NCI-H2227 (cell line): ENCODE measurements at regions not wholly inside any gene's neighbourhood (a gene's known extent, or its start where the extent isn't known, plus 50 kb on each side); places are given as distances from the start of the nearest gene placed in this dataset.

Source experiments
- DNase-seq: peaks from one replicate; lab custom pipeline; 2025; ENCODE audit not compliant: unreplicated experiment; lab: John Stamatoyannopoulos, UW

DNA sequence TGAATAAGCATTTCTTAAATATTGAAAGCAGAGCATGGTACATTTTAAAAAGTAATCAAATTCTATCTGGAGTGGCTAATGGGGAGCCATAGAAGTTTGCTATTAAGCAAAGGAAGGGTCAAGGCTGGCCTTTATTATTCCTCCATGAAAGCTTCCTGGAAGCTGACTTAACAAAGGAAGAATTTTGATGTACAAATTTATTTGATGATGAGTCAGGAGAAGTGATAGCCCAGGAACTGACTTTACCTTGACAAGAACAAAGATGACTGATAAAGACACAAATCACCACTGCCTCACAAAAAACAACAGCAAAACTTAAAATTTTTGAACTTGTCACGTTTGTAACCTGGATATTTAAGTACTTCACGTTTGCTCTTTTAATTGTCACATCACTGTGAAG lies 872.1 kb downstream of the PCDH7 start:
- no peak for DNase-seq

DNA sequence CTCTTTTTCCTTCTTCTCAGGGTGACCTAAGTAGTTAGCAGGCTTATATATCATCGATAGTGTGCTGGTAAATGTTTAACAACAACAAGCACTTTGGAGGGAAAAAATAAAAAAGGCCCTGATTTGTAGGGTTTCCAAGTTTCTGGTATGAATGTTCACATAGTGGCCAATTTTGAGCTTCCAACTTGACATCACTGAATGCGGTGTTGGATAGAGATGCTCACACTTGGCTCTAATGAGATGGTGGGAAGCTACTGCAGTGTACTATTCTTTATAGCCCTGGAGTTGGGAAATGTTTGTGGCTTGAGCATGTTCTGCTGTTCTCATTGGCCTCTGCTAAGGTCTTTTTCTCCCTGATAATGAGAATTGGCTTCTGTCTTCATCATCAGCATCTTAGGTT lies 875.3 kb downstream of the PCDH7 start:
- no peak for DNase-seq

DNA sequence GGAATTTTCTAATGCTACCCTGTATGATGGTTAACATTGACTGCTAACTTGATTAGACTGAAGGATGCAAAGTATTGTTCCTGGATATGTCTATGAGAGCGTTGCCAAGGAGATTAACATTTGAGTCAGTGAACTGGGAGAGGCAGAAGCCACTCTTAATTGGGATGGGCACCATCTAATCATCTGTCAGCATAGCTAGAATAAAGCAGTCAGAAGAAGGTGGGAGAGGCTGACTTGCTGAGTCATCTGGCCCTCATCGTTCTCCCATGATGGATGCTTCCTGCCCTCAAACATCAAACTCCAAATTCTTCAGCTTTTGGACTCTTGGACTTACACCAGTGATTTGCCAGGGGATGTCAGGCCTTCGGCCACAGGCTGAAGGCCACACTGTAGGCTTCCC lies 878.5 kb downstream of the PCDH7 start:
- DNase-seq: no peak

DNA sequence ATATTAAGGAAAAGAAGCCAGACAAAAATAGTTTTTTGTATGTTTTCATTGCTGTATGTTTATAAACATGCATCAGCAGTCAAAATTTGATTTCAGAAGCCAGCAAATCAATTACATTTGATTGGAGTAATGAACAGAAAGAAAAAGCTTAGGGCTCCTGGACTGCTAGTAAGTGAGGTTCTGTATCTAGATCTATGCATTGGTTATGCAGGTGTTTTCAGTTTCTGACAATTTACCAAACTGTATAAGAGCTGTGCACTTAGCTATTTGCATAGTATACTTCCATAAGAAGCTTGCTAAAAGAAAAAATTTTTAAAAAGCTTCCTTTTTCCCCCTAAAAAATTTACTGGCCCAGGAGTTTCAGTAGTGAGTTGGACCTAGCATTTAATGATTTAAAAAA lies 881.6 kb downstream of the PCDH7 start:
- DNase-seq: no peak

DNA sequence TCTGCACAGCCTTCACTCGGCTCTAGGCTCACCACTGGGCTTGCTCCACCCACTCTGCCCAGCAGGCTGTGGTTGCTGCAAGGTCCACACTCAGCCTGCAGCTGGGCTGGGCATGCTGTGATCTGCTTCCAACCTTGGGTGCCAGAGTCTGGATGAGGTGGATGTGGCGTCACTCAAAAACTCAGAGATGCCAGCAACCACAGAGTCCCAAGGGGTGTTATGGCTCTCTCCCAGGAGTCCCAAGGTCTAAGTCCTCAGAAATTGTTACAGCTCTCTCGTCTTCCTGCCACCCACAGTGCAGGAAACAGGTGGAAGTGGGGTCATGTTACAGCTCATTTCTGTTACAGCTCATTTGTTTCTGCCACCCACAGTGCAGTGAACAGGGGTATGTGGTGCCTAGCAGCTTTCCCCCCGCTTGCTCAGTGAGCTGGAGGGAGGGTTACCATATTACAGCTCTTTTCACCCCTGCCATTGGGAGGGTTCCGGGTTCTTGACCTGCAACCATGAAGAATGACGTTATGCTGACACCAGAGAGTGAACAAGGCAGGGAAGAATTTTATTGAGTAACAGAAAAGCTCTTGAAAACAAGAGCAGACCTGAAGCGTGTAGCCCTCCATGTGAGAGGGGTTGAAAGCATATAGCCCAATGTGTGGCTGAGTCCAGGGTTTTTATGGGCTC lies 893.9 kb downstream of the PCDH7 start:
- DNase-seq: no peak

DNA sequence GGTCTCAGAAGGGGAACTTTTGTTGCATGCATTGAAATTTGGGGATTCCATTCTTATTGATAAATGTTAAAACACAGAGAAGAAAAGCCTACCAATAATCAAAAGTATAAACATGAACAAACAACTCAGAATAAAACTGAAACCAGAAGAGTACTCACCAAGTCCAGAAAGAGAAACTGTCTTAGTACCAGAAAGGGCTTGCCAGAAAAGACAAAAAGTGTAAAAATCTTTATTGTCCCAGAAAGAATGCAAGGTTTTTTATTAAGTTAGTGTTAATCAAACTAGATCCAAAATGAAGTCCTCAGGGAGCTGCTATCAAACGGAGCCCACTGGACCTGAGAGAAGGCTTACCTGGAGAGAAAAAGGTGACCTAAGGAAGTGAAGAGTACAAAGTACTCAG lies 897.5 kb downstream of the PCDH7 start:
- no peak for DNase-seq

DNA sequence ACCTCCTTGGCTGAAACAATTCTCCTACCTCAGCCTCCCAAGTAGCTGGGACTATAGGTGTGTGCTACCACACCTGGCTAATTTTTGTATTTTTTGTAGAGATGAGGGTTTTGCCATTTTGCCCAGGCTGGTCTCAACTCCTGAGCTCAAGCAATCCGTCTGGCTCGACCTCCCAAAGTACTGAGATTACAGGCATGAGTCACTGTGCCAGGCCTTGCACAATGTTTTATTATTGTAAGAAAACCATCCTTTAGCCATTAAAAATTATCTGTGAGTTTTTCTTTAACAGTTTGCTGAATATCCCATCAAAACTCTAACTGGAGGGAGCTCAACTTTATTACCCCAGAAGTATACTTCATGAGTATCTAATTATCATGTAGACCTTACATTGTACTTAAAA lies 900.3 kb downstream of the PCDH7 start:
- no peak for DNase-seq

DNA sequence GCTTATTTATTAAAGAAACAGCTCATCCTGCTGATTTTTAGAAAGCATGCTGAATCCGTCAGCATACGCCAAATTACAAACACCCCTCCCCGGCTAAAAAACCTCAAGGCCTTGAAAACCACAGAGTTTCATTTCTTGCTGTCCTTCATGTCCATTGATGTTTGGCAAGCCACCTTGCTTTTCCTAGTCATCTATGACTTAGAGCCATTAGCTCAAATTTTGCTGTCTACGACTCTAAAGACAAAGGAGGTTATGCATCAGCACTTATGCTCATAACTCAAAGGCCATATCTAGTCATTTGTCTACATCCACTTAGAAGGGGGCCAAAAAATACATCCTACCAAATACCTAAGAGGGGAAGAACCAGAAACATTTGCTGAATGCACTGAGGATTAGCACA lies 925.1 kb downstream of the PCDH7 start:
- no peak for DNase-seq

DNA sequence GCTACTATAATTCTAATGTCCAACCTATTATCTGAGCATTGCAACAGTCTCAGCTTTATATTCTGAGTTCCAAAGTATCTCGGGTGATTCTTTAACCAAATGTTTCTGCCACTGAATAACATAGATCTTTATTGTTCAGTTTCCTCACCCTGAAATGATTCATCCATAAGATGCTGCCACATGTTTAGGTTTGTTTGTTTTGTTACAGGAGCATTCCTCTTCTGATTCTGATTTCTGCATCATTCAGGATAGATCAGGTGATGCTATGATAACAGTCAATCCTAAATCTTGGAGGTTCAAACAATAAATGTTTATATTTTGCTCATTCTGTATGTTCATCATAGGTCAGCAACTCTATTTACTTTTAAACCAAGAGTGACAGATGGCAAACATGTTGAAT lies 927.6 kb downstream of the PCDH7 start:
- no peak for DNase-seq

DNA sequence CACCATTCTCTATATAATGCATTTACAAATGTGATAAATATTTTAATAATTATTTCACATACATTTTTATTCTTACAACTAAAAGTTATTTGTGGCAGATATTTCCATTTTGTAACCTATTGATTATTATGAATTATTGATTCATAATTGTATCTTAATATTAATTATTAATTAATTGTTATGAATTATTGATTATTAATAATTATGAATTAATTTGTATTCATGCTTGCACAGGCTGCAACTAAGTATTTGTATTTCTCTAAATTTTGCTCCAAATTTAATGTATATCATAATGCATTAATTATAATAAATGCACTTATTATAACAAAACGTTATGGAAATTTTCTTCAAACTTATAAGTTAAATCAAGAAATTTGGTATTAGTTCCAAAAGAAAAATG lies 929.7 kb downstream of the PCDH7 start:
- no peak for DNase-seq

DNA sequence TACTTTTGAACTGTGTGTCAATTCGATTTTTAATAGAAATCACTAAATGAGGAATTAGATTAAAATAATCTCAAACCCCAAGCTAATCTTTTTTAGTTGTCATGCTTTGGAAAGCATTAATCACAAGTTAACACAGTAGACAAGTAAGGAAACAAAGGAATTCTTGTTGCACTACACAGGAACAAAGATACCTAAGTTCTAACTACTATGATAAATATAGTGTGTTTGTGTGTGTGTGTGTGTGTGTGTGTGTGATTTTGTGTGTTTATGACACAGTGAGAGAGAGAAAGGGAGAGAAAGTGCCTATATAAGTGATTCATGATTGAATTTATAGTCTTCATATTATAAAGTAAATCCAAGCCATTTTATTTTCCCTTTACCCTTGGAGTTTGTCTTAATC lies 931.4 kb downstream of the PCDH7 start:
- no peak for DNase-seq

DNA sequence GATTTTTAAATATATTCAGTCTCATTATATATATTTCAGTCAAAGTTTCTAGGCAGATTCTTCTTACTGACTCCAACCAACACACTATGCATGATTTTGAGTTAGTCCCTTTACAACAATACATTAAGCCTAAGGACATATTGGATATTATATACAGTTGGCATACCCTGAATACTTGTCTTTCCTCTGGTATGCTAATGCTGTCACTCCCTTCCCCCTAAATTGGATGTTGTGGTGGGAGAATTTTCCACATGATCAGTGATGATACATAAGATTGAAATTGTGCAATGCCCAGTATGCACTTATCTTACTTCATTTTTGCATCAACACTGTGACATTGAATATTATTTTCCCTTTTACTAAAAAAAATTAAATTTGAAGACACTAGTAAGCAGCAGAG lies 935.2 kb downstream of the PCDH7 start:
- no peak for DNase-seq

DNA sequence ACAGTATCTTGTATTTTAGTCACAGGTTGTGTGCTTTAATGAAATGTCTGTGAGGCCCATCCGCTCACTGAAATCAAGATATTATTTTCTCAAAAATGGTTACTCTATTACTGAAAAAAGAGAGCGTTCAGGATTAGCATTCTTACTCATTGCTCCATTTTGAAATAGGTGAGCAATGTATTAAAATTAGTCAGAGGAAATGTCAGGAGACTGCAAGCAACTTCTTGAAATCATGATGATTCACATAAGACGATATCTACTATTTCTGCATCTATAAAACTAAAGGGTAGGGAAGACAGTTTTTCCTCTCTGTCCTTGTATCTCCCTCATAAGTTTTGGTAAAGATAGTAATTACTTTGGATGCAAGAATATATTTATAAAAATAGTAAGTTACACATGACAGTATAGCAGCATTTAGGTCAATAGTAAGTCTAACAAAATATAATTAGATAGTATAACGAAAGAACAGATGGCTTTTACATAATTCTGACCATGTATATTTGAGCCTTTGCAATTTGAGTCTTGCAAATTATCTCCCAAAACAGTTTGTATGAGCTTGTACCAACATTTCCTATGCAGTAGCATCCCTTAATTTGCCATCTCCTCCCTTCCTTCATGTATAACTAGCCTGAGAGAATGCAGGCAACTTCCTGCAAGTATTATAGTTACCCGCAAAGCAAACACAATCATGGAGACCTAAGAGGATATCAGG lies 937.8 kb downstream of the PCDH7 start:
- no peak for DNase-seq

DNA sequence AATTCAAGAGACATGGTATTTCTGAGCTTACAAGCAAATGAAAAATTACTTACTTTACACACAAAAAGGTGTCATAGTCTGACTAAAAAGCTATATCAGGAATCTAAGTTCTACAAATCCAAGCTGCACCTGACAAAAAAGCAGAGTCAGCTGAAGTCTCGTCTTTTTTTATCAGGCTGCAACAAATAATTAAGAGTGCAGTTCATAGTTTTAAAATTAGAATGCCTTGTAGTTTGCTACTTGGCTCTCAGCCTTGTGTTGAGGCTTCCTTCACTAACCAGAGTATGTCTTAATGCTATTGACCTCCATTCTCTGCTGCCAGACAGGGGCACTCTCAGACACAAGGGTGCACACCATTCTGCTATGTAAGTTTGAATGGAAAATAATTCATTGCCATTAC lies 940.7 kb downstream of the PCDH7 start:
- DNase-seq: no peak

DNA sequence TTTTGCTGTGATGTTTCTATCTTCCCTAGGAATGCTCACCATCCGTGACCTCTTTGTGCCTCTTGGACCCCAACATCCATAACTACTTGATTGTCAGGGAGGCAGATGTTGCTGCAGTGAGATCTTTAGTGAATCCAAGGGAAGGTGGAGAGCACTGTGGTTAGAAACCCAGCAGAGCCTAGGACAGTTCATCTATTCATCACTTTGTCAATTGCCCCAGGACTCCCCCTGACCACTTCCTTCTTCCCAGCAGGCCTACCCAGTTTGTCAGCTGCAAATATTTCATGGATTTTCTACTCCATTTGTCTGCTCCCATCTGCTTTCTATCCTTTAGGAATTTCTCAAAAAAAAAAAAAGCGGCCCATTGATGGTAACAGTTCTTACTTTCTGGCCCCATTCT lies 942.8 kb downstream of the PCDH7 start:
- no peak for DNase-seq

DNA sequence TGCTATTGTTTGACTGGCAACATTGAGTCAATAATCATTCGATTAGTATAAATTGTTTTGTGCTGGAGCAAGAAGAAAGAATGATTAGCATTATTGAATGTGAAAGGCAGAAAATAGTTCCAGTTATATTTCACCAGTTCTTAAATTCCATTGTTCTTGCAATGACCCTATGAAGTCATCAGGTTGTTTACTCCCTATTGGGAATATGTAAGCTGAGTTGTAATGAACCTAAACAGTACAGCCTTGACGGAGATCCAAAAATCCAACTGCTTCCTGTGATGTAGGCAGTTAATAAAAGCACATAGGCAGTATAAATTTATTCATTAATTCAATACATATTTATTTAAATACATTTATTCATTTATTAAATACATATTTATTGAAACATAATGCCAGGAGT lies 947.5 kb downstream of the PCDH7 start:
- no peak for DNase-seq

DNA sequence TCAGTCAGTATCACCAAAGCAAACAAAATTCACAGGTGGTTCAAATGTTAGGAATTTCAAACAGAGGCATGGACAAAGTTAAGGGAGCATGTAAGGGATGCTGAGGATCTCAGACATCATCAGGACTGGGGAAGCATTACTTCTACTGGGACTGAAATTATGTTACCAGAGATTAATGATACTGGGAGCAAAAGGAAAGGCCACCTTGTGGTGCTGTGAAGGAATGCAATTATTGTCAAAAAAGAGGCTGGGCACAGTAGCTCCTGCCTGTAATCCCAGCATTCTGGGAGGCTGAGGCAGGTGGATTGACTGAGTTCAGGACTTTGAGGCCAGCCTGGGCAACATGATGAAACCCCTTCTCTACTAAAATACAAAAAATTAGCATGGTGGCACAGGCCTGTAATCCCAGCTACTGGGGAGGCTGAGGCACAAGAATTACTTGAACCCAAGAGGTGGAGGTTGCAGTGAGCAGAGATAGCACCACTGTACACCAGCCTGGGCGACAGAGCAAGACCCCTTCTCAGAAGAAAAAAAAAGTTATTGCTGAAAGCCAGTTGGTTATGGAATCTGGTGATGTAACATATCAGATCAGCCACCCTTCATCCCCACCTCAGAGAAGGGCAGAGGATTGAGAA lies 954.3 kb downstream of the PCDH7 start:
- DNase-seq: no peak

DNA sequence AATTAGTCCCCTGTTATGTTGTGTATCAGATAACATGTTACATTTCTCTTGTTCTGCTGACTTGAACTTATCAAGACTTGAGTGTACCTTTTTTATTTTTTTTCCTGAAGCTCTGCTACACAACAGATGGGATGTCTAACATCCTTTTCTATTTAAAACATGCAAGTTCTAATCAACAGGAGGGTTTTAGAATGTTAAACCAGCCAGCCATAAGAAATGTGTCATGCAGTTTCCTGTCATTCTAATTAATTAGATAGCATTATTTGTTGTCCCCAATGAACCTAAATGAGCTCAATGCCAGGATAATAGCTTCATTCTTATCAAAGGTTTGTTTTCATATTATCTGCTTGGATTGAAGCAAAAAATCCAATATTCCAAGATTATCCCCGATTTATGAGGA lies 958.2 kb downstream of the PCDH7 start:
- DNase-seq: no peak

DNA sequence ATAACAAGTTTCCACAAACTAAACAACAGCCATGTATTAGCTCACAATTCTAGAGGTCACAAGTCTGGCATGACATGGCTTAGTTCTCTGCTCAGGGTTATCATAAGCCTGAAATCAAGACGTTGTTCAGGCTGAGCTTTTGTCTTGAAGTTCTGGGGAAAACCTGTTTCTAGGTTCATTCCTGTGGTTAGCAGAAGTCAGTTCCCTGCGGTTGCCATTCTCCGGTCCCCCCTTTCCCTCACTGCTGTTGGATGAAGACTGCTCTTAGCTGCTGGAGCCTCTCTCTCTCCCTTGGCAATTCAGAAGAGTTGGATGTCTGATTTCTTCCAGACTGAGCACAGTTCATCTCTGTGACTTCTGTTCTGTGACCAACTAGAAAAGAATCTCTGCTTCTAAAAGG lies 962.6 kb downstream of the PCDH7 start:
- DNase-seq: no peak

DNA sequence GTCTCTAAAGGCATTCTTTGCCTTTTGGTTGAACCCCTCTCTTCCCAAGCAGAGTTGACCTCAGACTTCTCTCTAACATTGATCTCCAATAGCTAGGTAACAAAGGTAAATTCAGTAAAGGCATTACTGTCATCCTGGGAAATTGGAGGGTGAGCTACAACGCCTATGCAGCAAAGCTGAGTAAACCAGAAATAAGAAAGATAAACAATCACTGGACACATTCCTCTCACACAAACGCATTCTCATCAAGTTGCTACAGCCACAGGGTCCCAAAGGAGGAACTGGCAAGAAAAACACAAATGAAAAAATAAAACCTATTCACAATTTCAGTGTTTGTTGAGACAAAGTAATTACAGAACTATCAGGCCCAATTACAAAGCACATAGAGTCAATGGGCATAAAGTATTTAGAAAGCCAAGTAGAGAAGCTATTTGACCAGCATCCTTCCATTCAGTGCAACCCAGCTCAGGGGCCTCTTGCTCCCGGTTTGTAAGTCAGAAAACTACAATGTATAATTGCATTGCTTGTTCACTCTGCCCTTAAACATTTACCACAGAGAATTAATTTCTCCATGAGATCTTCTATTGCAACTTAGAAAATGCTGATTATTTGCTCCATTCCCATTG lies 967.7 kb downstream of the PCDH7 start:
- no peak for DNase-seq

DNA sequence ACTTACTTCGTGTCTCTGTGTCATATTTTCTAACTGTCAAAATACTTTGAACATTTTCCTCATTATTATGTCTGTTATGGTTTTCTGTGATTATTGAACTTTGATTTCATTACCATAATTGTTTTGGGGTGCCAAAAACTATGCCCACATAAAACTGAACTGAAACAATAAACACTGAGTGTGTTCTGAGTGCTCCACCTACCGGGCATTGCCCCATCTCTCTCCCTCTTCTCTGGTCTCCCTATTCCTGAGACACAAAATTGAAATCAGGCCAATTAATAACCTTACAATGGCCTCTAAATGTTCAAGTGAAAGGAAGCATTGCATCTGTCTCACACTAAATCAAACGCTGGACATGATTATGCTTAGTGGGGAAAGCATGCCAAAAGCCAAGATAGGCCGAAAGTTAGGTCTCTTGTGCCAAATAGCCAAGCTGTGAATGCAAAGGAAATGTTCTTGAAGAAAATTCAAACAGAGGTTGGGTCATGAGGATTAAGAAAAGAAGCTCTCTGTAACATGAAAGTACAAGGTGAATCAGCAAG lies 972.3 kb downstream of the PCDH7 start:
- no peak for DNase-seq

DNA sequence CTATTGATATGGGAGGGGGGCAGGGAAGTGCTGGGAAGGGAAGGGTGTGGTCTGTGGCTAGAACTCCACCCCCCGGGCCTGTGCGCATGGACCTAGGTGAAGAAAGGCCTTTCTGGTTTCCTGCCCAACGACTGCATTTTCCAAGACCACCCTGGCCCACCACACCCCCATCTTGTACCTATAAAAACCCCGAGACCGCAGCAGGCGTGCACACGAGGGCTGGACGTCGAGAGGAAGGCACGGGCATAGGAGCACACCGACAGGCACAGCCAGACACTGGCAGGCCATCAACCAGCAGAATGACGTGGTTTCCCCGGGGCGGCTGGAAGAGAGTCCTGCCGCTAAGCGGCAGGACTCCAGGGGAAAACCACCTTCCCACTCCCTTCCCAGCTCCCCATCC lies 981.1 kb downstream of the PCDH7 start:
- DNase-seq: no peak
